ENCODE measurements at regions not wholly inside any gene's neighbourhood (a gene's known extent, or its start where the extent isn't known, plus 50 kb on each side); places are given as distances from the start of the nearest gene placed in this dataset.

- H3K27me3 Mint-ChIP-seq (ENCODE audit: low read depth, unreplicated experiment), result no peaks in the 10 kb centered on the region
- no peak for DNase-seq (ENCODE audit: low read depth)
- no peak overlapping the region for H3K4me3 Mint-ChIP-seq (ENCODE audit: unreplicated experiment)
- Histone ChIP-seq H3K27me3 (ENCODE audit: insufficient read depth, low read length) (no peaks in the 10 kb centered on the region), H3K9me3 (ENCODE audit: insufficient read depth, low read depth, low read length) (peaks cover 8% of the 10 kb centered on the region), H3K4me2 (ENCODE audit: low read length) (no peak overlapping the region), H3K36me3 (ENCODE audit: insufficient read depth, low read length) (no peaks in the 10 kb centered on the region), H3K9ac (ENCODE audit: low read length) (no peak overlapping the region), H4K20me1 (ENCODE audit: insufficient read depth, low read length) (no peaks in the 10 kb centered on the region), H3K27ac (ENCODE audit: low read depth, low read length) (no peak overlapping the region), H3K4me3 (ENCODE audit: insufficient read depth, low read depth, low read length) (no peak overlapping the region), H3K4me1 (ENCODE audit: insufficient read depth, low read length) (peaks cover 5% of the 10 kb centered on the region), H2AFZ (ENCODE audit: low read depth, low read length) (no peak overlapping the region), H3K79me2 (ENCODE audit: insufficient read depth, low read length) (no peaks in the 10 kb centered on the region)
- H3K4me1 Mint-ChIP-seq (ENCODE audit: low read depth, unreplicated experiment), result peaks cover 14% of the 10 kb centered on the region
- no peak for FAIRE-seq
- TF ChIP-seq EZH2 (IDR thresholded peaks at IDR 0.05; ENCODE audit: insufficient read depth, low read length) (no peak), CTCF (IDR thresholded peaks at IDR 0.05; ENCODE audit: insufficient read depth, low read depth, low read length) (no peak)
- H3K27ac Mint-ChIP-seq (ENCODE audit: unreplicated experiment), result no peak overlapping the region
- peaks cover 1% of the 10 kb centered on the region for H3K36me3 Mint-ChIP-seq (ENCODE audit: low read depth, unreplicated experiment)
- peaks cover 21% of the 10 kb centered on the region for H3K9me3 Mint-ChIP-seq (ENCODE audit: unreplicated experiment)
These were observed 240.2 kb downstream of the SNX13 start for GRCh38 chr7:17700138-17700537.

GRCh38 chr7:17706275-17706674 lies 234.0 kb downstream of the SNX13 start:
- no peak overlapping the region for H3K27ac Mint-ChIP-seq (ENCODE audit: unreplicated experiment)
- Histone ChIP-seq H4K20me1 (ENCODE audit: insufficient read depth, low read length) (no peaks in the 10 kb centered on the region), H3K27me3 (ENCODE audit: insufficient read depth, low read length) (no peaks in the 10 kb centered on the region), H2AFZ (ENCODE audit: low read depth, low read length) (no peak overlapping the region), H3K79me2 (ENCODE audit: insufficient read depth, low read length) (no peaks in the 10 kb centered on the region), H3K4me3 (ENCODE audit: insufficient read depth, low read depth, low read length) (no peak overlapping the region), H3K9me3 (ENCODE audit: insufficient read depth, low read depth, low read length) (no peaks in the 10 kb centered on the region), H3K9ac (ENCODE audit: low read length) (no peak overlapping the region), H3K4me1 (ENCODE audit: insufficient read depth, low read length) (no peaks in the 10 kb centered on the region), H3K4me2 (ENCODE audit: low read length) (no peak overlapping the region), H3K27ac (ENCODE audit: low read depth, low read length) (no peak overlapping the region), H3K36me3 (ENCODE audit: insufficient read depth, low read length) (no peaks in the 10 kb centered on the region)
- H3K27me3 Mint-ChIP-seq (ENCODE audit: low read depth, unreplicated experiment), result no peaks in the 10 kb centered on the region
- DNase-seq (ENCODE audit: low read depth), result no peak
- no peaks in the 10 kb centered on the region for H3K36me3 Mint-ChIP-seq (ENCODE audit: low read depth, unreplicated experiment)
- H3K9me3 Mint-ChIP-seq (ENCODE audit: unreplicated experiment), result peaks cover 8% of the 10 kb centered on the region
- no peaks in the 10 kb centered on the region for H3K4me1 Mint-ChIP-seq (ENCODE audit: low read depth, unreplicated experiment)
- no peak overlapping the region for H3K4me3 Mint-ChIP-seq (ENCODE audit: unreplicated experiment)
- no peak for TF ChIP-seq CTCF (IDR thresholded peaks at IDR 0.05; ENCODE audit: insufficient read depth, low read depth, low read length)
- no peak for TF ChIP-seq EZH2 (IDR thresholded peaks at IDR 0.05; ENCODE audit: insufficient read depth, low read length)
- peak; percentile 17 for FAIRE-seq

- Histone ChIP-seq H3K9ac (ENCODE audit: low read length) (no peak overlapping the region), H3K27ac (ENCODE audit: low read depth, low read length) (no peak overlapping the region), H3K4me2 (ENCODE audit: low read length) (no peak overlapping the region), H3K27me3 (ENCODE audit: insufficient read depth, low read length) (no peaks in the 10 kb centered on the region), H3K36me3 (ENCODE audit: insufficient read depth, low read length) (no peaks in the 10 kb centered on the region), H3K4me1 (ENCODE audit: insufficient read depth, low read length) (no peaks in the 10 kb centered on the region), H2AFZ (ENCODE audit: low read depth, low read length) (no peak overlapping the region), H3K79me2 (ENCODE audit: insufficient read depth, low read length) (no peaks in the 10 kb centered on the region), H3K9me3 (ENCODE audit: insufficient read depth, low read depth, low read length) (no peaks in the 10 kb centered on the region), H3K4me3 (ENCODE audit: insufficient read depth, low read depth, low read length) (no peak overlapping the region), H4K20me1 (ENCODE audit: insufficient read depth, low read length) (no peaks in the 10 kb centered on the region)
- FAIRE-seq, result peak; percentile 81
- no peaks in the 10 kb centered on the region for H3K36me3 Mint-ChIP-seq (ENCODE audit: low read depth, unreplicated experiment)
- no peak overlapping the region for H3K27ac Mint-ChIP-seq (ENCODE audit: unreplicated experiment)
- H3K27me3 Mint-ChIP-seq (ENCODE audit: low read depth, unreplicated experiment), result no peaks in the 10 kb centered on the region
- H3K4me1 Mint-ChIP-seq (ENCODE audit: low read depth, unreplicated experiment), result no peaks in the 10 kb centered on the region
- TF ChIP-seq CTCF (IDR thresholded peaks at IDR 0.05; ENCODE audit: insufficient read depth, low read depth, low read length), result peak; percentile 78
- TF ChIP-seq EZH2 (IDR thresholded peaks at IDR 0.05; ENCODE audit: insufficient read depth, low read length), result no peak
- peaks cover 8% of the 10 kb centered on the region for H3K9me3 Mint-ChIP-seq (ENCODE audit: unreplicated experiment)
- no peak overlapping the region for H3K4me3 Mint-ChIP-seq (ENCODE audit: unreplicated experiment)
- peak; percentile 45 for DNase-seq (ENCODE audit: low read depth)
These were observed 233.6 kb downstream of the SNX13 start for GRCh38 chr7:17706734-17707133.

All from astrocyte (in vitro differentiated cells and primary cell).